ENCODE measurements at regions not wholly inside any gene's neighbourhood (a gene's known extent, or its start where the extent isn't known, plus 50 kb on each side); places are given as distances from the start of the nearest gene placed in this dataset.

DNA sequence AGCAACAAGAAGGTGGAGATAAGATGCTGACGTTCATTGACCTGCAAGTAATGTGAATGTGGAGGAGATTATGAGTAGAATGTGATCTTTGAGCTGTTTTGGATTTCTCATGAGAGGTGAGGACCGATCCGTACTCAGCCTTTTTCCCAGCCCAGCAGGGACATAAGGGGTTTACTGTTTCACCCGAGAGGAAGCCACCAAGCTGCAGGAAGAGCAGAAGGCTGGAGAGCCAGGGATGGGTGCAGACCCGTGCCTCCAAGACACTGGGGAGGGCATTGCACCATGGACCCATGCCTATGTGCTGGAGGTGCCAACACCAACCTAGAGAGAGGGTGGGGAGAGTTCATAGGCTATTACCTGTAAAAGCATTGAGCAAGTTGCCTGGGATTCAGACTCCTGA is 206.0 kb upstream of the DIO3 start:
- DNase-seq (ENCODE audit: low read depth, low spot score), result no peak
- intact Hi-C loops (cut with micrococcal nuclease), result no loop called here
- CTCF ChIA-PET, result no interaction called here

DNA sequence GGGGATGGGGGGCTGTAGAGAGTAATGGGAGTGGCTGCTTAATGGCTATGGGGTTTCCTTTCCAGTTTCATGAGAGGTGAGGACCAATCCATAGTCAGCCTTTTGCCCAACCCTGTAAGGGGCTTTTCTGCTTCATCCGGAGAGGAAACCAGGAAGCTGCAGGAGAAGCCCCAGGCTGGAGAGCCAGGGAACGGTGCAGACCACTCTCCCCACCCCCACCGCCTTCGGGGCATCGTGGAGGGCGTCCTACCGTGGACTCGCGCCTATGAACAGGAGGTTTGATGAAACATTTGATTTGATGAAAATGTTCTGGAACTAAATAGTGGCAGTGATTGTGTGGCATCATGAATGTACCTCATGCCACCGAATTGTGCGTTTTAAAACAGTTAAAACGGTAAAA is 204.3 kb upstream of the DIO3 start:
- BruUV-seq (replicated peaks), result no TSS peak
- Histone ChIP-seq H3K4me3 (replicated peaks in 1 of 3; ENCODE audit: insufficient read depth in 1 of 3, low read depth in 1 of 3, low read length in 3 of 3) (no peak overlapping the region), H4K20me1 (replicated peaks; ENCODE audit: control insufficient read depth, extremely low read depth, insufficient read depth, low read length) (no peaks in the 10 kb centered on the region), H3K4me1 (ENCODE audit: control insufficient read depth, extremely low read depth, insufficient read depth, low read length) (no peaks in the 10 kb centered on the region), H3K27ac (ENCODE audit: insufficient read depth, low read depth, low read length) (no peak overlapping the region), H3K36me3 (ENCODE audit: control insufficient read depth in 2 of 2, extremely low read depth in 1 of 2, insufficient read depth in 2 of 2, low read length in 2 of 2) (no peaks in the 10 kb centered on the region), H3K79me2 (ENCODE audit: control insufficient read depth, insufficient read depth, low read length) (no peaks in the 10 kb centered on the region), H2AFZ (ENCODE audit: low read depth, low read length) (no peak overlapping the region), H3K9me1 (replicated peaks; ENCODE audit: control insufficient read depth, extremely low read depth, insufficient read depth, low read length) (no peaks in the 10 kb centered on the region), H3K9ac (replicated peaks; ENCODE audit: extremely low read depth, insufficient read depth, low read length) (no peak overlapping the region), H3K9me3 (replicated peaks; ENCODE audit: control insufficient read depth, insufficient read depth, low read length) (peaks cover 2% of the 10 kb centered on the region), H3K27me3 (ENCODE audit: control insufficient read depth in 2 of 2, insufficient read depth in 2 of 2, low read length in 2 of 2) (no peaks in the 10 kb centered on the region), H3K4me2 (ENCODE audit: insufficient read depth, low read length) (no peak overlapping the region)
- FAIRE-seq (no peak), DNase-seq (ENCODE audit: low read depth, low spot score) (no peak)
- intact Hi-C loops (cut with micrococcal nuclease) (no loop called here), dilution Hi-C loops (cut with MboI; ENCODE audit: extremely low pct_ligation_motif_present, low sequenced_read_pairs) (no loop called here)
- CTCF ChIA-PET, result no interaction called here
- POLR2A ChIA-PET, result no interaction called here
- TF ChIP-seq, protein P1, sequence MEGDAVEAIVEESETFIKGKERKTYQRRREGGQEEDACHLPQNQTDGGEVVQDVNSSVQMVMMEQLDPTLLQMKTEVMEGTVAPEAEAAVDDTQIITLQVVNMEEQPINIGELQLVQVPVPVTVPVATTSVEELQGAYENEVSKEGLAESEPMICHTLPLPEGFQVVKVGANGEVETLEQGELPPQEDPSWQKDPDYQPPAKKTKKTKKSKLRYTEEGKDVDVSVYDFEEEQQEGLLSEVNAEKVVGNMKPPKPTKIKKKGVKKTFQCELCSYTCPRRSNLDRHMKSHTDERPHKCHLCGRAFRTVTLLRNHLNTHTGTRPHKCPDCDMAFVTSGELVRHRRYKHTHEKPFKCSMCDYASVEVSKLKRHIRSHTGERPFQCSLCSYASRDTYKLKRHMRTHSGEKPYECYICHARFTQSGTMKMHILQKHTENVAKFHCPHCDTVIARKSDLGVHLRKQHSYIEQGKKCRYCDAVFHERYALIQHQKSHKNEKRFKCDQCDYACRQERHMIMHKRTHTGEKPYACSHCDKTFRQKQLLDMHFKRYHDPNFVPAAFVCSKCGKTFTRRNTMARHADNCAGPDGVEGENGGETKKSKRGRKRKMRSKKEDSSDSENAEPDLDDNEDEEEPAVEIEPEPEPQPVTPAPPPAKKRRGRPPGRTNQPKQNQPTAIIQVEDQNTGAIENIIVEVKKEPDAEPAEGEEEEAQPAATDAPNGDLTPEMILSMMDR (IDR thresholded peaks at IDR 0.05; ENCODE audit: extremely low read depth in 1 of 2, insufficient read depth in 1 of 2, low read depth in 1 of 2, low read length in 2 of 2), result no peak
- no peak for TF ChIP-seq POLR2AphosphoS5 (IDR thresholded peaks at IDR 0.05; ENCODE audit: insufficient read depth, low read depth, low read length)
- no peak for TF ChIP-seq FOS (IDR thresholded peaks at IDR 0.05; ENCODE audit: borderline replicate concordance, insufficient read depth, low read length)
- no peak for TF ChIP-seq JUN (IDR thresholded peaks at IDR 0.05; ENCODE audit: borderline replicate concordance, insufficient read depth, insufficient read length, low read depth)
- TF ChIP-seq GATA2 (IDR thresholded peaks at IDR 0.05; ENCODE audit: insufficient read depth, insufficient read length, low read depth, low read length), result no peak
- no peak for TF ChIP-seq EZH2 (IDR thresholded peaks at IDR 0.05; ENCODE audit: borderline replicate concordance, low read depth, low read length, severe bottlenecking)
- TF ChIP-seq, protein P2, sequence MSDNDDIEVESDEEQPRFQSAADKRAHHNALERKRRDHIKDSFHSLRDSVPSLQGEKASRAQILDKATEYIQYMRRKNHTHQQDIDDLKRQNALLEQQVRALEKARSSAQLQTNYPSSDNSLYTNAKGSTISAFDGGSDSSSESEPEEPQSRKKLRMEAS (IDR thresholded peaks at IDR 0.05; ENCODE audit: insufficient read depth, insufficient read length), result no peak
- no peak for TF ChIP-seq MYC (IDR thresholded peaks at IDR 0.05; ENCODE audit: low read depth, low read length)
- TF ChIP-seq POLR2A (IDR thresholded peaks at IDR 0.05; ENCODE audit: low read depth, low read length), result no peak

More for the DNA sequence above, 206.0 kb upstream of the DIO3 start:
- Histone ChIP-seq H3K9ac (replicated peaks; ENCODE audit: extremely low read depth, insufficient read depth, low read length) (no peak overlapping the region), H3K36me3 (ENCODE audit: control insufficient read depth in 2 of 2, extremely low read depth in 1 of 2, insufficient read depth in 2 of 2, low read length in 2 of 2) (no peaks in the 10 kb centered on the region), H3K79me2 (ENCODE audit: control insufficient read depth, insufficient read depth, low read length) (no peaks in the 10 kb centered on the region), H3K4me2 (ENCODE audit: insufficient read depth, low read length) (no peak overlapping the region), H3K9me1 (replicated peaks; ENCODE audit: control insufficient read depth, extremely low read depth, insufficient read depth, low read length) (no peaks in the 10 kb centered on the region), H3K4me1 (ENCODE audit: control insufficient read depth, extremely low read depth, insufficient read depth, low read length) (no peaks in the 10 kb centered on the region), H3K9me3 (replicated peaks; ENCODE audit: control insufficient read depth, insufficient read depth, low read length) (peaks cover 2% of the 10 kb centered on the region), H3K4me3 (replicated peaks in 1 of 3; ENCODE audit: insufficient read depth in 1 of 3, low read depth in 1 of 3, low read length in 3 of 3) (no peak overlapping the region), H2AFZ (ENCODE audit: low read depth, low read length) (no peak overlapping the region), H3K27ac (ENCODE audit: insufficient read depth, low read depth, low read length) (no peak overlapping the region), H4K20me1 (replicated peaks; ENCODE audit: control insufficient read depth, extremely low read depth, insufficient read depth, low read length) (no peaks in the 10 kb centered on the region), H3K27me3 (ENCODE audit: control insufficient read depth in 2 of 2, insufficient read depth in 2 of 2, low read length in 2 of 2) (no peaks in the 10 kb centered on the region)
- TF ChIP-seq JUN (IDR thresholded peaks at IDR 0.05; ENCODE audit: borderline replicate concordance, insufficient read depth, insufficient read length, low read depth) (no peak), GATA2 (IDR thresholded peaks at IDR 0.05; ENCODE audit: insufficient read depth, insufficient read length, low read depth, low read length) (no peak)
- FAIRE-seq, result no peak
- dilution Hi-C loops (cut with MboI; ENCODE audit: extremely low pct_ligation_motif_present, low sequenced_read_pairs), result no loop called here
- POLR2A ChIA-PET, result no interaction called here
- no TSS peak for BruUV-seq (replicated peaks)

All from endothelial cell of umbilical vein (primary cell).